GM04503 (cell line): ENCODE measurements at regions not wholly inside any gene's neighbourhood (a gene's known extent, or its start where the extent isn't known, plus 50 kb on each side); places are given as distances from the start of the nearest gene placed in this dataset.
"Not testable (repeated sequence)": the region's sequence is repeated elsewhere in the genome, so short reads cannot be mapped to it uniquely, and the experiment has no call there.

Experiments used
- DNase-seq: peaks from one replicate; pipeline ENCODE4 v3.0.0-alpha.2; 2012; ENCODE audit warnings: low read depth

DNA sequence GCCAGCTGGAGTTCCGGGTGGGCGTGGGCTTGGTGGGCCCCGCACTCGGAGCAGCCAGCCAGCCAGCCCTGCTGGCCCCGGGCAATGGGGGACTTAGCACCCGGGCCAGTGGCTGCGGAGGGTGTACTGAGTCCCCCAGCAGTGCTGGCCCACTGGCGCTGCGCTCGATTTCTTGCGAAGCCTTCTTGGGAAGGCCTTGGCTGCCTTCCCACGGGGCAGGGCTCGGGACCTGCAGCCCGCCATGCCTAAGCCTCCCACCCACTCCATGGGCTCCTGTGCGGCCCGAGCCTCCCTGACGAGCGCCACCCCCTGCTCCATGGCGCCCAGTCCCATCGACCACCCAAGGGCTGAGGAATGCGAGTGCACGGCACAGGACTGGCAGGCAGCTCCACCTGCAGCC, 321.6 kb downstream of the SH2D4B start:
- not testable (repeated sequence) for DNase-seq

DNA sequence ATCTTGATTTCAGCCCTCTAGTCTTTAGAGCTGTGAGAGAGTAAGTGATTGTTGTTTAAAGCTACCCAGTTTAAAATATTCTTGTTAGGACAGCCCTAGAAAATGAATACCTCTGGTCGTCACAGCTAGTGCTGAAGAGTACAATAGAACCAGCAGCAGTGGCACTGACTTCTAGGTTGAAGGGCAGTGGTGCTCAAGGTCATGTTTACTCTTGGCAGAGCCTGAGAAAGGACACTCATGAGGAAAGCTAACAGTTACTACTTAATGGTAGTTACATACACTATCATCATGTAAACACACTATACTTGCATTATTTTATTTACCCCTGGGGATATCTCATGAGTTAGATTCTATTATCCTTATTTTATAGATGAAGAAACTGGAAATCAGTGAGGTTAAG, 323.0 kb downstream of the SH2D4B start:
- no peak for DNase-seq

DNA sequence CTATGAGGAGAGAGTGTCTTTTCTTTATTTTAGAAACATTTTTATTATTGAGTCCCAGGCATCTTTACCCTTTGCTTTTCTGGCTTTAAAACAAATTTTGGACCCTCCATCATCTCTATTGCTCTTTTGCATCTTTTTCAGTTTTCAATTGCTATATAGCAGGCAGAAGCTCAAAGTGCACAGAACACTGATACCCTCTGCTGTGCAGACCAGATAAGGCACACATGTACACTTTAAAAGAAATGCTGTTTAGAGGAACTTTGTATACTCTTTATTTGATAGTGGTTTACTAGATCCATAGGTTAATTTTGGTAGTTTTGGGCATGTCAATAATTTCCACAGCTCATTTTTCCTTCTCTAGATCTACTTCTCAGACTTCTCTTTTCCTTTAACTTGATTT, 324.2 kb downstream of the SH2D4B start:
- no peak for DNase-seq

DNA sequence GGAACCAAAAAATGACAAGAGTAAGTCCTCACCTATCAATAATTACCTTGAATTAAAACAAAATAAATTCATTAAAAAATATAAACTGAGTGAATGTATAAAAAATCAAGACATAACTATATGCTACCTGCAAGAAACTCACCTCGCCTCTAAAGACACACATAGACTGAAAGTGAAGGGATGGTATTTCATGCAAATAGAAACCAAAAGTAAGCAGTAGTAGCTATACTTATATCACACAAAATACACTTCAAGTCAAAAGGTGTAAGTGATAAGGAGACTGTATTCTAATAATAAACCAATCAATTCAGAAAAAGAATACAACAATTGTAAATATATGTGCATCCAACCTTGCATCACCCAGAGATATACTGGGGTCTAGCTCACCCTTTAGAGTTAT, 332.6 kb downstream of the SH2D4B start:
- DNase-seq, result no peak

DNA sequence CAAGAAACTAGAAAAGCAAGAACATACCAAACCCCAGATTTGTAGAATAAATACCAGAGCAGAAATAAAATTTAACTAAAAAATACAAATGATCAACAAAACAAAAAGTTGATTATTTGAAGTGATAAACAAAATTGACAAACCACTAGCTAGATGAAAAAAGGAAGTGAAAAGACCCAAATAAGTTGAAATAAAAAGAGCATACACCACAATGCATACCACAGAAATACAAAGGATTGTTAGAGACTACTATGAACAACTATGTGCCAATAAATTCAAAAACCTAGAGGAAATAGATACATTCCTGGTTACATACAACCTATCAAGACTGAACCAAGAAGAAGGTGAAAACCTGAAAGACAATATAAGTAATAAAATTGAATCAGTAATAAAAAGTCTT, 333.4 kb downstream of the SH2D4B start:
- DNase-seq, result no peak

DNA sequence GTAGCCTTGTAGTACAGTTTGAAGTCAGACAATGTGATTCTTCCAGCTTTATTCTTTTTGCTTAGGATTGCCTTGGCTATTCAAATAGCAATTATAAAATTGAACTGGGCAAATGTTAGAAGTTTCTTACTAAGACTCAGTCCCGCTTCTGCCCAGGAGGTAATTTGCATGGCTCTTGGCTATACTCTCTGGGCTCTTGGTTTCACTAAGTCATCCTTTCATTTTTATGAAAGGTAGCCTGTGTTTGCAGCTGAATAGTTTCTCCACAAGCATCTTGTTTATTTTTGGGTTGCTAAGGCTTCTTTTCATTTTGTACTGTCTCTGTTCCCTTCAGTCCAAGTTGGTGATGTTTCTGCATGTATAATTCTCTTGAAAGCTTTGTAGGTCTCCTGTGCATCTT, 340.6 kb downstream of the SH2D4B start:
- no peak for DNase-seq

DNA sequence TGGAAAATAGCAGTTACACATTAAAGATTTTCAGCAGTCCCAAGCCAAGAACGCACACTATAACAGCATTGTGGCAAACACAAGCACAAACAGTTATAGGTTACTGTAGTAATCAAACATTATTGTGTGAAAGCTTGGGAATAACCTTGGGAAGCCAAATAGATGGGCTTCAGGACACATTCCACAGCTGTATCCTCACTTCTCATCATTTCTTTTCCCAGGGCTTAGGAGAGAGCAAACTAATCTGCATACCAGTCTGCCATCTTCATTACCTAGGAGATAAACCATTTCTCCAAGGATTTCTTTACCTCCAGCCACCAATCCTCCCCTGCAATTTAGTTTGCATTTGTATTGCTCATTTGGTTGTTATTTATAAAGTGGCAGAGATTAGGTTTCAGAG, 352.4 kb downstream of the SH2D4B start:
- DNase-seq, result no peak

DNA sequence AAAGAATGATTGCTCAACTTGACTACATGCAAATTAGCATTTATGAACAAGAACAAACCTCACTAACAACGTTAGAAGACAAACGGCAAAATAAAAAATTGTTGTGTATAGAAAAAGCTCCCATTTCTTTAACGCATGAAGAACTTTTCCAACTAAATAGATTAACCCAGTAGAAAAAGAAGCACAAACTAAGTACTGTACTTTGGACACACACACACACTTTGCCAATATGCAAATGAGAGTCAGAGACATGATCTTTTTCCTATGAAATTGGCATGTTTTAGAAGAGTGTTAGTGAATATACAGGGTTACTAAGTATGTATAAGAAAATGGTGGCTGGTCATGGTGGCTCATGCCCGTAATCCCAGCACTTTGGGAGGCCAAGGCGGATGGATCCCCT, 355.6 kb downstream of the SH2D4B start:
- no peak for DNase-seq

DNA sequence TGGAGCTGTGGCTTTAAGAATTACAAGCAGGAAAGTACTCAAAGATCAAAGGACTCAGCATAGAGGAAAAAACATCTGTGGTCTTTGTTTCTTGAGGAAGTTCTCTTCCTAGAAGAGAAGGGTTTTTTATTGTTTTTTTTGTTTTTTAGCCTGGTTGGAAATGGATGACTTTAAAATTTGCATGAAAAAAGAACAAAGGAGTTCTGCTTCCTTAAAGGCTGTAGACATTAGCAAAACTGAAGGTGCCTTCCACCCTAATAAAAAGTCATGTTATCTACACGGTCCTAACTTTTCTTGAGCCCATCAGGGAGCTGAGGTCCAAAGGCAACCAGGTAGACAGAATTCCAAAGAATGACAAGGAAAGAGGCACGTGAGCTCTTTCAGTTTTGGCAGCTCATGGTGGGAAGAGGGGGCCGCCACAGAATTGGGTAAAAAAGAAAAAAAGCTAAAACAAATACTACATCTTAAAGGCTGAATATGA, 356.6 kb downstream of the SH2D4B start:
- DNase-seq, result no peak

DNA sequence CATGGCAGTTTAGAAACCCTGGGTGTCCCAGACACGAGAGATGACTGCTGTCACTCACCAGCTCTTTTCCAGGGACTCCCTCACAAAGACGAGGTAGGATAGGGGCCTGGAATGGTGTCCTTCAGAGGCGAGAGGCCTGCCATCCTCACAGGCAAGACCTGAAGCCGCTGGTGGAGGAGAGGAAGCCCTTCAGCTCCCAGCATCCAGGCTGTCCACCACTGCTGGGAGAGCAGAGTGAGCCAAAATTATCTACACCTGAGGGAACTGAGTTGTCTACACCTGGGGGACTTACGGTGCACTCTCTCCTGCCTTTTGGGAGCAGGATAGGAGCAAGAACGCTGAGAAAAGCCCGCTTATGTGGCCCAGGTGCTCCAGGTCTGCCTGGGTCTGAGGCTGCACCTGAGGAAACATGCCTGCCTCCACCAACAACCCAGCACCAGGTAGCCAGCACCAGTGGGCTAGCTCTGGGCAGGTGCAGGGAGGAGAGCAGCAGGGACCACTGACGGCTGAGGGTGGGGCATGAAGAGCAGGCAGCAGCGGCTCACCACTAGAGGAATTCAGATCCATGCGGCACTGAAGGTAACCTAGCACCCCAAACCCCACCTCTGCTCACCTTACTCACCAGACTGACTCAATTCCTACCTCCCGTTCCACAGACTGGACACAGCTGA, 357.2 kb downstream of the SH2D4B start:
- no peak for DNase-seq

DNA sequence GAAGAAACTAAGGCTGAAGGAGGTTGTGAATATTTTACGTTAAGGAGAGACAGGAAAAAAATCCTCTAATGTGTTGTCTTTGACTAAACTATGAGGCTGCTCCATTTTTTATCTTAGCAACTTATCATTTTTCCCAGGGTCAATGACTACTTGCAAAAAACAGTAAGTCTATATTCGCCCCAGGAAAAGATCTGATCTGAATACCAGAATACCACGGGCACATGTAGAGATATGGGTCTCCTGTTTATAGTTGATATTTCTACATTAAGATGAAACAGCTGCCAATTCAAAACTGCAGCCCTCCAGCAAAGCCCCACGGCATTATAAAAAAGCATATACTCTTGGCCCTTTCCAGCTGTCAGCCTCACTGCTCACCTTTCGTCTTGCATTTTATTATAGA, 358.4 kb downstream of the SH2D4B start:
- DNase-seq, result no peak

DNA sequence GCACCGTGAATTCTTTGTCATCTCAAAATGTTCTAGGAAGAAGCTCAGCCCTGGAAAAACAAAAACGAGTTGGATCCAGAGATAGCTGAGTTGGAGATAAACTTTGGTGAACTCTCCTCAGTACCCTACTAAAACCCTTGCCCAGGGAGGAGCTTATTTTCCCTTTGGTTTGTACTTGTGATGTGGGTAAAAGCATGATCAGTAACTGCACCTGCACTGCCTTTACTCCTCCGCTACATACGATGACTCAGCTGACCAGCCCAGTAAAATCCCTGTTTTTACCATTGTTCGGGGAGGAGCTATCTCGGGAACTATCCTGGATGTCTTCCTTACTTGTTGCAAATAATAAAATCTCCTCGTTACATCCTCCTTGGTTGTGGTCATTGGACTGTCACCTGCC, 359.3 kb downstream of the SH2D4B start:
- DNase-seq, result no peak

DNA sequence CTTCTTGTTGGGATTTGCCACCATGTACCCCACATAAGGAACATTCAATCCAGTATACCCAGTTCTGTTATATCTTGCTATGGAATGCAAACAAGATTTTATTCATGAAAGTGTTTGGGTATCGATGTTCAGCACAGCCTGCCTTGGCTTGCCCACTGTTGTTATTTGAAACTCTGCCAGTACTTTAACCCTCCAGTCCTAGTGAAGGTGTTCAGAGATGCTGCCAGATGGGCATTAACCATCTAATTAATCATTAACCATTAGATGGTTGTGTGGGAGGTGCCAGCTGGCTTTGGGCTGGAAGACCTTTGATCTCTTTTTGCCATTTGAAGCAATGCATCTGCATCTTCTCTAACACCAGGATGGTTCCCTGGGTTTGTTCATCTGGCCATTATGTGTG, 363.0 kb downstream of the SH2D4B start:
- no peak for DNase-seq

DNA sequence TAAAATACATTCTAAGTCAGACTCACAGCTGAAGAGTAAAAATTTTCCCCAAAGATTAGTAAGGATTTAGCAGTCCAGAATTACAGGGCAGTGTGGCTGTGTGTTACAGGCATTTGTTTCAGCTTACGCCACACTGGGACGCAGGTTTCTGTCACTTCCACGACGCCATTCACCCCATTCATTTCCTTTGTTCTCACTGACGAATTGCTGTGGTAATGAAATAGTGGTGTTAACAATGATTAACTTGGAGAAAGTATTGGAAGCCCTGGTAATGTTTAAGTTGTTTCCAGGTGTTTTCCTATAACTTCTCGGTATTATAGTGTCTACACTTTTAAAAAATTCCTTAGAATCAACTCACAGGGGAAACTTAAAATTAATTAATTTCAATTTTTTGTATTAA, 370.9 kb downstream of the SH2D4B start:
- no peak for DNase-seq

DNA sequence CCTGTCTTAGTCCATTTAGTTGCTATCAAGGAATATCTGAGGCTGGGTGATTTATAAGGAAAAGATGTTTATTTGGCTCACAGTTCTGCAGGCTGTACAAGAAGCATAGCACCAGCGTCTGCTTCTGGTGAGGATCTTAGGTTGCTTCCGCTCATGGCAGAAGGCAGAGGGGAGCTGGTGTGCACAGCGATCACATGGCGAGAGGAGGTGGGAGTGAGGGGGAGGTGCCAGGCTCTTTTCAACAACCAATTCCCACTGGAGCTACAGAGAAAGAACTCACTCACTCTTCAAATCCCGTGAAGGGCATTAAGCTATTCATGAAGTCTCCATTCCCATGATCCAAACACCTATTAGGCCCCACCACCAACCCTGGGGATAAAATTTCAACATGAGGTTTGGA, 371.6 kb downstream of the SH2D4B start:
- no peak for DNase-seq

DNA sequence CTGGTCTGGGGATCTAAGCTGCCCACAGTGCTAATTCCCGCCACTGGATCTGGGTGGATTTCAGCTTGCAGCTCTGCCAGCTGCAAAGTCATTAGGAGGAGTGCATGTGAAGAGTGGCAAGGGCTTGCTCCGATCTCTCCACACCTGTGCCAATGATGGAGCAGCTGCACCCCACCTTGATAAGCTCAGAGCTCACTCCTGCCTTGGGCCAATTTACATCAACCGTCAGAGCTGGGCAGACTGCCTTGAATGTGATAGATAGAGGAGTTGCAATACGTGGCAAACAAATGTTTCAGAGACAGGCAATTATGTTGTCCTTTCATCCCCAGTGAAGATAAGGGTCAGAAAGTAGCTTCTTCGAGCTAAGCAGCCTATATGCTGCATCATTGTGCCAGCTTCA, 379.9 kb downstream of the SH2D4B start:
- no peak for DNase-seq

DNA sequence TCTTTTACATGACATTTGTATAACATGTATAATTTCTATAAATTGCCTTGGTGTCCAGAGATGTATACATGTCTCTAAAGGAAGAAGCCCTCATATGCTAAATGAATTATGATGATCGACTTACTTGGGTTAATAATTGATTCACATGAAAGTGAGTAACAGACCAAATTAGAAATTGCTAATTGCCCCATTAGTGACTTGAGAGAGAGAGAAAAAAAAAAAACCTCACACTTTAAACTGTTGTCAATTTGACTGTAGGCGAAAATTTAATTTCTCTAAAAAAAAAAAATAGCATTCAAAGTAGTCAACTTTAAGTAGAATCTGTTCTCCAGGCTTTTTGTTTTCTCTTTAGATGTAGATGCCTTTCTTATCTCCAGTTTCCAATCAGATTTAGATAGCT, 383.3 kb downstream of the SH2D4B start:
- no peak for DNase-seq

DNA sequence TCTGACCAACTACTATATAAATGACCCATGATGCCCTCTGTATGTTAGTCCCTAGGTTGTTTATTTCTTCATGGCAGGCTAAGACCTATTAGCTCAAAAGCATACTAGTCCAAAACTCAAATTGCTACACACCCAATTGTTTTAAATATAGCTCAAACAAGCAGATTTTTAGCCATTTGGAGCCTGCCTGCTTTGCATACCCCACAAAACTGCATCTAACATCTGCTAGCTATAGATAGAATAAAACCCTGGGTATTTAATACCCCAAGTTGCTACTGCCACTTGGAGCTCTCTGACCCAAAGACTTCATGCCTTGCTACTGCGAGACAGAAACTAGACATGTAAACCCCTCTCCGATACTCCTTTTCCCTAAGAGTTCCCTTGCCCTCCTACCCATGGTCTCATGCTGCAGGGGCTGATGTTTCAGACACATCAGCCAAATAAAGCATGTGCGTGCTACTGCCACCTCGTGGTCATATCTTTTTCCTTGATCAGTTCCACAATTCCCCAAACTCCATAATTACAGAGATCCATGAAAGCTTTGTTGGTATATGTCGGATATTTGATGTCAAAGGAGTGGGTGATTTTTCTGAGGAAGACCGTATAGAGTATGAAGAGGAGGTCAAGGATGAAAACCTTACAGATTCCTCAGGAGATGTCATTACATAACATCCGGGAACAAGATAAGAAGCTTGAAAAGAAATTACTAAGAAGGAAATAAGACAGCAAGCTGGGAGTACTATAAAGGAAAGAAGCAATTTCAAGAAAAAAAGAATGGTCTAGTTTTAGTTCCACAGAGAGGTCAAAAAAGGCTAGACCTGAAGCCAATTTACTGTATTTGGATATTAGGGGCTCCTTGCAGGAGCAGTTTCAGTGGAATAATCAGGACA, 386.6 kb downstream of the SH2D4B start:
- peak; percentile 12 for DNase-seq

DNA sequence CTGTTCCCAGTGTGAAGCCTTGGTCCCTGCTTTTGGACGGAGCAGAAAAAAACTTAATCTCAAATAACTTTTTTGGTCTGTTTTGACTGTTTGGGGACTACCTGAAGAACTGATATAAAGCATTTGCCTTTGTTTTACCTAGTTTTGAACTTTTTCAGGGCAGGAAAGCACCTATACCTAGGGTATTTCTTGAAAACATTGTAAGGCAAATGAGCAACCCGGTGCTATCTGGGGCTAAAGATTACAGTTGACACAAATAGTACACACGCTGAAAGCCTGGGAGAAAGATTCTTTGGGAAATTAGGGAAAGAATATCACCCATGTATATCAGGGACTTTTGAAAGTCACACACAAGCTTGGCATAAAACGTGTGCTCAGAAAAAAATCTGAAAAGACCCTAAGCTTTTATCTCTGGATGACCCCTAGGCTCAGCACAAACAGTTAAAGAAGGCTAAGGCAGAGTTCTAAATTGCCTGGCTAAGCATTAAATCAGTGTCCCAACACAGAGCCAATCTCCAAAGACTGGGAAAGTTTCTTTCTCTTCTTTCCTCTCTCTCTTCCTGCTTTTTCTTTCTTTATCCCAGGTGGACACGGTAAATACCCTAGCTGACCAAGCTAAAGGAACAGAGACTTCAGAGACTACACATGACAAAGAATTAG, 389.8 kb downstream of the SH2D4B start:
- DNase-seq, result no peak

DNA sequence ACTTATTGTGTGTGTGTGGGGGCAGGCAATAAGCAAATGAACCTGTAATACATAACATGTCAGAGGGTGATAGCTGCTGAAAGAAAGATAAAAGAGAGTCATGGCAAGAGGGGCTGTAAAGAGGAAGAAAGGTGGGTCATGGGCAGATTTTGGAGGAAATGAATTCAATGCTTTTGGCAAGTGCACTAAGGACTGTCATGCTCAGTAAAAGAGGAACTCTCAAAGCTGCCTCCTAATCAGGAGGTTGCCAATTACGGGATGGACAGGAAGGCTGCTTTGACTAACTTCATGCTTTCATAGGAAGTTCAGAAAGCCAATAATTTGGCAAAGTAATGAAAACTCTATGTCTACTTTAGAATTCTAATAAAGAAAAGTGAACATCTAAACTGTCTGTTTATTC, 401.2 kb downstream of the SH2D4B start:
- no peak for DNase-seq

DNA sequence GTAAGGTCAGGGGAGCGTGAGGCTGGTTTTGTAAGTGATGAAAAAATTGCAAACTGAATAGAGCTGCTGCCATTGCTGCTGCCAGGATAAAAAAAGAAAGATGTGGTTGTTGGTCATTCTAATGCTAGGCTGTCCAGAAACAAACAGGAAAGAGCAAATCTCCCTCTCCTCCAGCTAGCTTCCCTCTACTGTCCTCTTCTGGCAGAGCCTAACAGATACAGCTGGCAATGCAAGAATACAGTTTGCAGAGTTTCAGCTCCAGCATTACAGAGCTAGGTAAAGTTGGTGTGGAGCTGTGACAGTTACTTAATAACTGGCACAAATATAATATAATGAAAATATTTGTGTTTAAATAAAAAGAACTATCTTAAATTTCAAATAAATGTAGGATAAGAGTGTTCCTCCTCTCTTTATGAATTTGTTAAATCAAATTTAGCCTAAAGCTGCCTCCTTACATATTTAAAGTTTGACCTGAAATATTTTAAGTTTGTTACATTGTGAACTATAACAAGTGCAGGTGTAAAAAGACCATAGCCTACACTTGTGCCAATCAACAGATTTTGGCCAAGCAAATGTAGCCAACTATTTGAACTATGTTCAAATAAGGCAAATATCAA, 407.7 kb downstream of the SH2D4B start:
- no peak for DNase-seq

DNA sequence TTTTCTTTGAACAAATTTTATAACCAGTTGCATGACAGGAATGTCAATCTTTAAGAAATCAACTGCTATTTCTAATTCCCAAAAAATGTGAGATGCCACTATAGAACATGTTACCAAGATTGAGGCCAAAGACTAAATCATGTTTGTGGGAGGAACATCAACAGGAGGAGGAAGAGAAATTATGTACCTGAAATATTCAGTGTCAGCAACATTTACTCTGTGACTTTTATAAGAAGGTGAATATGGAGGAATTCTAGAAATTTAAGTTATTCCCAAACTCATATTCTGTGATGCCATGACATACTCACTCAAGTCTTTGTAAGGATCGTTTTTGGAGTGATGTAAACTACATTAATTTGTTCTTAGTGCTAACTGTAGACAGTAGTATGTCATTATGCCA, 408.4 kb downstream of the SH2D4B start:
- DNase-seq, result no peak
